Urothelium cell line (cell line): ENCODE measurements at regions not wholly inside any gene's neighbourhood (a gene's known extent, or its start where the extent isn't known, plus 50 kb on each side); places are given as distances from the start of the nearest gene placed in this dataset.
A peak's percentile ranks its signal among the peaks of the same experiment; 100 is the strongest.
"Not testable (repeated sequence)": the region's sequence is repeated elsewhere in the genome, so short reads cannot be mapped to it uniquely, and the experiment has no call there.

Source experiments
- DNase-seq: peaks from one replicate; pipeline ENCODE4 v3.0.0; 2011; ENCODE audit warnings: low spot score, mixed read lengths
- FAIRE-seq: peaks from 2 replicates; lab custom pipeline; 2011; peaks lifted over from hg19 to GRCh38; lab: Jason Lieb, UNC

- DNase-seq = no peak
- FAIRE-seq = no peak
Observed at GRCh38 chr18:75696391-75696790, 268.9 kb upstream of the SMIM21 start.

GRCh38 chr18:75694292-75694691, 266.8 kb upstream of the SMIM21 start:
- DNase-seq = no peak

GRCh38 chr18:75691483-75691882, 264.0 kb upstream of the SMIM21 start:
- no peak for DNase-seq
- FAIRE-seq = no peak

More at GRCh38 chr18:75694292-75694691, 266.8 kb upstream of the SMIM21 start:
- no peak for FAIRE-seq

GRCh38 chr18:75690283-75690682, 262.8 kb upstream of the SMIM21 start:
- not testable (repeated sequence) for DNase-seq, FAIRE-seq

GRCh38 chr18:75687626-75688025, 260.1 kb upstream of the SMIM21 start:
- FAIRE-seq (no peak), DNase-seq (peak; percentile 40)

GRCh38 chr18:75683426-75683825, 255.9 kb upstream of the SMIM21 start:
- FAIRE-seq = no peak

GRCh38 chr18:75681538-75682115, 254.1 kb upstream of the SMIM21 start:
- no peak for DNase-seq
- FAIRE-seq = no peak

More at GRCh38 chr18:75683426-75683825, 255.9 kb upstream of the SMIM21 start:
- DNase-seq = no peak

- FAIRE-seq = no peak
- DNase-seq = no peak
Observed at GRCh38 chr18:75679331-75679730, 251.8 kb upstream of the SMIM21 start.

GRCh38 chr18:75678627-75679026, 251.1 kb upstream of the SMIM21 start:
- DNase-seq (no peak), FAIRE-seq (no peak)

GRCh38 chr18:75677696-75678455, 250.4 kb upstream of the SMIM21 start:
- no peak for FAIRE-seq
- no peak for DNase-seq

- FAIRE-seq (no peak), DNase-seq (no peak)
Observed at GRCh38 chr18:75660932-75661331, 233.4 kb upstream of the SMIM21 start.

- FAIRE-seq (no peak), DNase-seq (no peak)
Observed at GRCh38 chr18:75659535-75660023, 232.1 kb upstream of the SMIM21 start.

GRCh38 chr18:75658330-75658729, 230.8 kb upstream of the SMIM21 start:
- DNase-seq = no peak
- FAIRE-seq = no peak

- DNase-seq (no peak), FAIRE-seq (no peak)
Observed at GRCh38 chr18:75656563-75657247, 229.2 kb upstream of the SMIM21 start.

GRCh38 chr18:75656035-75656434, 228.5 kb upstream of the SMIM21 start:
- DNase-seq (no peak), FAIRE-seq (no peak)

- FAIRE-seq (no peak), DNase-seq (no peak)
Observed at GRCh38 chr18:75654851-75655751, 227.6 kb upstream of the SMIM21 start.

- DNase-seq = no peak
- FAIRE-seq = no peak
Observed at GRCh38 chr18:75654386-75654785, 226.9 kb upstream of the SMIM21 start.

- DNase-seq (no peak), FAIRE-seq (no peak)
Observed at GRCh38 chr18:75652528-75652927, 225.0 kb upstream of the SMIM21 start.

GRCh38 chr18:75644871-75645270, 217.4 kb upstream of the SMIM21 start:
- no peak for DNase-seq
- no peak for FAIRE-seq

- DNase-seq (no peak), FAIRE-seq (no peak)
Observed at GRCh38 chr18:75643083-75643482, 215.6 kb upstream of the SMIM21 start.

- DNase-seq (no peak), FAIRE-seq (no peak)
Observed at GRCh38 chr18:75639472-75639831, 211.9 kb upstream of the SMIM21 start.
